Eye (tissue), 1 donor: ENCODE measurements at regions not wholly inside any gene's neighbourhood (a gene's known extent, or its start where the extent isn't known, plus 50 kb on each side); places are given as distances from the start of the nearest gene placed in this dataset.
A peak's percentile ranks its signal among the peaks of the same experiment; 100 is the strongest.
"Not testable (repeated sequence)": the region's sequence is repeated elsewhere in the genome, so short reads cannot be mapped to it uniquely, and the experiment has no call there.

ENCODE experiments used
- DNase-seq: peaks from one replicate; pipeline ENCODE4 v3.0.0-alpha.2; 2015

DNA sequence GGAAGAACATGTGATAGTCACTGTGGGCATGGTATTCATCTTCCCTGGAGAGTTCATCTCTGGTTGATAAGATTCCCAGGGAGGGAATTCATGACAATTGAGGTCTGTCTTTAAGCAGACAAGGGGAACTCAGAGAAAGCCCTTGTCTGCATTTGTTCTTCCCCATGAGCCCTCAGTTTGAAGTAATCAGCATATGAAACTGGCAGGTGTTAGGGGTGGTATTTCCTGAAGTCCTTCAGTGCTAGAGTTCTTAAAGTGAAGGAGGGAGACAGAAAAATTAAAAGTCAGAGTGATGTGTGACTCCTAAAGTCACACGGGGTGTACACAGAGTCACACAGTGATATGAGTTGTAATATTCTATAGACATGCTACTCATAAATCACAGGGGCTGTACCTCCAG lies 60.6 kb upstream of the SYK start:
- no peak for DNase-seq

DNA sequence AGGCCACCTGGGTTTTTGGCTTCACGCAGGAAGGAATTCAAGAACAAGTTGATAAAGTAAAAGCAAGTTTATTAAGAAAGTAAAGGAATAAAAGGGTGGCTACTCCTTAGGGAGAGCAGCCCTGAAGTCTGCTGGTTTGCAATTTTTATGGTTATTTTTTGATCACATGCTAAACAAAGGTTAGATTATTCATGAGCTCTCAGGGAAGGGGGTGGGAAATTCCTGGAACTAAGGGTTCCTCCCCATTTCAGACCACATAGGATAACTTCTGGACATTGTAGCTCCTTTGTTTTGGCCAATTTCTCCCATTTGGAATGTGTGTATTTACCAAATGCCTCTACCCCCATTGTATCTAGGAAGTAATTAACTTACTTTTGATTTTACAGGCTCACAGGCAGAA lies 63.9 kb upstream of the SYK start:
- DNase-seq = no peak

DNA sequence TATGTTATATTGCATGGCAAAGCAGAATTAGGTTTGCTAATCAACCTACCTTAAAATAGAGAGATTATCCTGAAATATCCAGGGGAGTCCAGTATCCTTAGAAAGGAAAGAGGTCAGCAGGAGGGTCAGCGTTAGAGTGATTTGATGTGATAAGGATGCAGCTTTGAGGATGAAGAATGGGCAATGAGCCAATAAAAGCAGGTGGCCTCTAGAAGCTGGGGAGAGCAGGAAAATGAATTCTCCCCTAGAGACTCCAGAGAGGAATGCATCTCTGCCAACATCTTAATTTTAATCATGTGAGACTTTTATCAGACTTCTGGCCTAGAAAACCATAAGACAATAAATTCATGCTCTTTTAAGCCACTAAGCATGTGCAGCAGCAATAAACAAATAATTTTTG lies 65.7 kb upstream of the SYK start:
- DNase-seq = peak; percentile 21

- DNase-seq = no peak
Measured at GRCh38 chr9:90734631-90735030, 67.0 kb upstream of the SYK start.

- DNase-seq = no peak
Measured at GRCh38 chr9:90729351-90729750, 72.3 kb upstream of the SYK start.

- DNase-seq = no peak
Measured at GRCh38 chr9:90727488-90727887, 74.1 kb upstream of the SYK start.

DNA sequence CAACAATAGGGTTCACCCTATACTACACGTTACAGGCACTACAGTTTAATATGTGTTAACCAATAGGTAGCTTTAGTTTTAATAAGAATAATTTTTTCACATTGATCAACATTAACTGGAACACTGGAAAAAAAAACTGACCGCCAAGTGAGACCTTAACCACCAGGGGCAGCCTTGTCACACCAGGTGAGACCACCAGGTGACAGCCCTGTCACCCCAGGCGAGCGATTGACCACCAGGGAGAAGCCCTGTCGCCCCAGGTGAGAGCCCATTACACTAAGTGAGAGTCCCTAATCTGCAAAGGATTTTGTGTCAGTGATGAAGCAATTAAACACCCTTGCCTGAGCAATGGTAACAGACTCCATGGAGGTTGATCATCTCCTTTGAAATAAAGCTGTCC lies 75.4 kb upstream of the SYK start:
- DNase-seq = no peak

GRCh38 chr9:90724880-90725279 lies 76.7 kb upstream of the SYK start:
- DNase-seq = no peak

- DNase-seq = no peak
Measured at GRCh38 chr9:90724112-90724511, 77.5 kb upstream of the SYK start.

- DNase-seq = peak; percentile 21
Measured at GRCh38 chr9:90722071-90722470, 79.4 kb upstream of the DIRAS2 start.

DNA sequence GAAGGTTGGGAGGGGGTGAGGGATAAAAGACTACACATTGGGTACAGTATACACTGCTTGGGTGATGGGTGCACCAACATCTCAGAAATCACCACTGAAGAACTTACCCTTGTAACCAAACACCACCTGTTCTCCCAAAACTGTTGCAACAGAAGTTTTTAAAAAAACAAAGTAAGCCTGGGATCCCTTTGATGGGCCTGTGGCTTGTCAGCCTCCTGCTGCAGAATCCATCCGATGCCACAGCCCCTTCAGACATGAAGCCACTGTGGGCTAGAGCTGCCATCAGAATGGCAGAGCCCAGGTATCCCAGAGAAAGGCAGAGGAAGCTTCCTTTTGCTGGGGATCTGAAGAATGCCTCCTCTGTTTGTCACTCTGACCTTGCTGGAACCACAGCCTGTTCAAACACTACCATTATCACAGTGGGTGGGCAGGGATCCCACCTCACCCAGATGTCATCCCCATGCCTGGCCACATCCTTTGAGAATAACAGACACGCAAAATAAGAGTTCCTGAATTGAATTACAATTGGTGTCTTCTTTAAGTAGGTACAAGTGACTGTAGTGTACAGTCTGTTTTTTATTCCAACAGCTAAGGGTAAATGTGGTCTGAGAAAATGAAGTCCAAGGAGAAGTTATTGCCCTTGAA lies 78.1 kb upstream of the DIRAS2 start:
- DNase-seq = peak; percentile 61

- no peak for DNase-seq
Measured at GRCh38 chr9:90706230-90706629, 63.6 kb upstream of the DIRAS2 start.

- no peak for DNase-seq
Measured at GRCh38 chr9:90702441-90702955, 59.9 kb upstream of the DIRAS2 start.

DNA sequence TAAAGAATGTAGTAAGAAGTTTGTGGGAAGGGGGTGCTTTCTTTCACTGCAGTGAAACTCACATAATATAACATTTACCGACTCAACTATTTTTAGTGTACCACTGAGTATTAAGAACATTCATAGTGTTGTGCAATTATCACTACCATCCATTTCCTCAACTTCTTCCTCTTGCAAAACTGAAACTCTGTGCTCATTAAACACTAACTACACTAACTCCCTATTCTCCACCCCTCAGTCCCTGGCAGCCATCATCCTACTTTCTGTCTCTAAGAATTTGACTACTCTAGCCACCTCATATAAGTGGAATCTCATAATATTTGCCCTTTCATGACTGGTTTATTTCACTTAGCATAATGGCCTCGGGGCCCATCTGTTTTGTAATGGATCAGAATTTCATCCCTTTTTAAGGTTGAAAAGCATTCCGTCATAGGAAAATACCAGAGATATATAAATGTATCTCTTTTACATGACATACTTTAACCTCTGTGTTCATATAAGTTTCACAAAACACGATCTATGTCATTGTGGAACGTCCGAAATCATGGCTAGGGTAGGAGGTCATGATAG lies 56.3 kb upstream of the DIRAS2 start:
- no peak for DNase-seq

DNA sequence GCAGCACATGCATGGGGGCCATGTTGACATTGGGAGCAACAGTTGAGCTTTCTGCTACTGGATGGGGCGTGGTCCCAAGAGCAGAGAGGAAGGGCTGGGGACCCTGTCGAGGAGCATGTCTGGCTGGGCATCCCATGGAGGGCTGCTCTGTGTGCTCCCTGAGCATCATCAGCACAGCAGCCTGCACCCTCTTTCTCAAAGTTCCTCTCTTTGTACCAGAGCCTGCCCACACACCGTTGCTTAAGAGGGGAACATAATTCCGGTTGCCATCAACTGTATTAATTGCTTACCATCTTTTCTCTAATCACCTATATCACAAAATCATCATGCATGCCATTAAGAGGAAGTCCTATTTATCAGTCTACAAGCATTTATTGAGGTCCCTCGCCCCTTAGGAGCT lies 55.2 kb upstream of the DIRAS2 start:
- DNase-seq = no peak

- not testable (repeated sequence) for DNase-seq
Measured at GRCh38 chr9:90694187-90694586, 51.6 kb upstream of the DIRAS2 start.
